NCI-H2171 treated with DMSO at 0.1 percent for 48 hours (cell line): ENCODE measurements at regions not wholly inside any gene's neighbourhood (a gene's known extent, or its start where the extent isn't known, plus 50 kb on each side); places are given as distances from the start of the nearest gene placed in this dataset.
"Not testable (repeated sequence)": the region's sequence is repeated elsewhere in the genome, so short reads cannot be mapped to it uniquely, and the experiment has no call there.

ENCODE experiments used
- DNase-seq: peaks from one replicate; lab custom pipeline; 2025; lab: John Stamatoyannopoulos, UW

GRCh38 chr2:239803102-239803765 is 221.9 kb downstream of the NDUFA10 start:
- no peak for DNase-seq

GRCh38 chr2:239802185-239802649 is 222.9 kb downstream of the NDUFA10 start:
- DNase-seq: no peak

- no peak for DNase-seq
These were observed 223.5 kb downstream of the NDUFA10 start for GRCh38 chr2:239801404-239802184.

- DNase-seq: no peak
These were observed 224.3 kb downstream of the NDUFA10 start for GRCh38 chr2:239800785-239801386.

- no peak for DNase-seq
These were observed 227.8 kb downstream of the NDUFA10 start for GRCh38 chr2:239797316-239797715.

GRCh38 chr2:239795761-239796160 is 229.4 kb downstream of the NDUFA10 start:
- not testable (repeated sequence) for DNase-seq

- DNase-seq: no peak
These were observed 231.3 kb downstream of the NDUFA10 start for GRCh38 chr2:239793836-239794235.

- no peak for DNase-seq
These were observed 232.1 kb downstream of the NDUFA10 start for GRCh38 chr2:239793086-239793485.

GRCh38 chr2:239792405-239793084 is 232.6 kb downstream of the NDUFA10 start:
- no peak for DNase-seq

GRCh38 chr2:239791526-239792404 is 233.4 kb downstream of the NDUFA10 start:
- DNase-seq: no peak

GRCh38 chr2:239790721-239791120 is 234.4 kb downstream of the NDUFA10 start:
- no peak for DNase-seq

GRCh38 chr2:239790313-239790712 is 234.8 kb downstream of the NDUFA10 start:
- no peak for DNase-seq

GRCh38 chr2:239789711-239790110 is 235.4 kb downstream of the NDUFA10 start:
- no peak for DNase-seq

- DNase-seq: no peak
These were observed 236.5 kb downstream of the NDUFA10 start for GRCh38 chr2:239788576-239789098.

GRCh38 chr2:239787538-239788050 is 237.5 kb downstream of the NDUFA10 start:
- DNase-seq: no peak

GRCh38 chr2:239786791-239787190 is 238.4 kb downstream of the NDUFA10 start:
- DNase-seq: no peak

- no peak for DNase-seq
These were observed 243.7 kb downstream of the NDUFA10 start for GRCh38 chr2:239781454-239781853.

- DNase-seq: no peak
These were observed 244.7 kb downstream of the NDUFA10 start for GRCh38 chr2:239780236-239780994.

- no peak for DNase-seq
These were observed 245.6 kb downstream of the NDUFA10 start for GRCh38 chr2:239779584-239779983.
